Limb (tissue), 2 donors: ENCODE measurements at regions not wholly inside any gene's neighbourhood (a gene's known extent, or its start where the extent isn't known, plus 50 kb on each side); places are given as distances from the start of the nearest gene placed in this dataset.
A peak's percentile ranks its signal among the peaks of the same experiment; 100 is the strongest.

ENCODE experiments used
- DNase-seq, 2 donors: peaks; one replicate each; pipeline ENCODE4 v3.0.0-alpha.2; 2016; ENCODE audit errors: extremely low spot score in 2 of 2

GRCh38 chr9:129506892-129507291 lies 114.0 kb downstream of the C9orf50 start:
- no peak for DNase-seq

GRCh38 chr9:129506041-129506440 lies 114.9 kb downstream of the C9orf50 start:
- no peak for DNase-seq

- DNase-seq: peak in 1 of 2 donors; percentile 51
Measured at GRCh38 chr9:129505270-129505902, 115.5 kb downstream of the C9orf50 start.

GRCh38 chr9:129504404-129504803 lies 116.5 kb downstream of the C9orf50 start:
- no peak for DNase-seq

GRCh38 chr9:129501771-129502319 lies 119.1 kb downstream of the C9orf50 start:
- no peak for DNase-seq

- no peak for DNase-seq
Measured at GRCh38 chr9:129500863-129501770, 119.8 kb downstream of the C9orf50 start.

- DNase-seq: peak; percentile 47 to 77
Measured at GRCh38 chr9:129500161-129500862, 120.6 kb downstream of the C9orf50 start.

- DNase-seq: peak in 1 of 2 donors; percentile 32
Measured at GRCh38 chr9:129498451-129499384, 122.2 kb downstream of the C9orf50 start.

GRCh38 chr9:129497813-129498450 lies 123.0 kb downstream of the C9orf50 start:
- DNase-seq: peak in 1 of 2 donors; percentile 39

GRCh38 chr9:129497005-129497812 lies 123.7 kb downstream of the C9orf50 start:
- peak in 1 of 2 donors; percentile 92 for DNase-seq

GRCh38 chr9:129496473-129497004 lies 124.4 kb downstream of the C9orf50 start:
- DNase-seq: peak in 1 of 2 donors; percentile 97

- peak; percentile 88 to 96 for DNase-seq
Measured at GRCh38 chr9:129495620-129496472, 125.1 kb downstream of the C9orf50 start.

- DNase-seq: no peak
Measured at GRCh38 chr9:129494113-129494789, 126.7 kb downstream of the C9orf50 start.

- no peak for DNase-seq
Measured at GRCh38 chr9:129493706-129494047, 127.2 kb downstream of the C9orf50 start.

- DNase-seq: no peak
Measured at GRCh38 chr9:129493002-129493705, 127.7 kb downstream of the C9orf50 start.

- no peak for DNase-seq
Measured at GRCh38 chr9:129491487-129491855, 129.4 kb downstream of the C9orf50 start.
